CD4-positive, alpha-beta T cell treated with Interleukin-21 for 1 hour (primary cell): ENCODE measurements at regions not wholly inside any gene's neighbourhood (a gene's known extent, or its start where the extent isn't known, plus 50 kb on each side); places are given as distances from the start of the nearest gene placed in this dataset.

Source experiments
- DNase-seq: peaks from one replicate; pipeline ENCODE4 v3.0.0-alpha.2; 2020

DNA sequence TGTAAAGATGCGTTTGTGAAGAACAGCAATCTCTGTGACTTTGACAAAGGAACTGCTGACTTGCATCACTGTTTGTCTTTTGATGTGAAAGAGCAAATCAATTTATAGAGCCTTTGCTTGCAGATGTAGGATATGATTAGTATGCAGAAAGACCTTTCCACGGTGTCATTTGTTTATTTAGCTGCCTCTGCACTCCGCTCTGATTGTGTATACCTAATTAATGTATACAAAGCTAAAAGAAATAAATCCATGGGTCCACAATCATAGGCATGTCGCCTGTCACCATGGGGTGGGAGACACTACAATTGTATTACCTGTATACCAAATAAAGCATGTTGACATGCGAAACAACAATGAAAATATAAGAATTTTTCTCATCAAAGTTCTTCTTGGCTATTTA is 410.7 kb downstream of the MZT1 start:
- no peak for DNase-seq

DNA sequence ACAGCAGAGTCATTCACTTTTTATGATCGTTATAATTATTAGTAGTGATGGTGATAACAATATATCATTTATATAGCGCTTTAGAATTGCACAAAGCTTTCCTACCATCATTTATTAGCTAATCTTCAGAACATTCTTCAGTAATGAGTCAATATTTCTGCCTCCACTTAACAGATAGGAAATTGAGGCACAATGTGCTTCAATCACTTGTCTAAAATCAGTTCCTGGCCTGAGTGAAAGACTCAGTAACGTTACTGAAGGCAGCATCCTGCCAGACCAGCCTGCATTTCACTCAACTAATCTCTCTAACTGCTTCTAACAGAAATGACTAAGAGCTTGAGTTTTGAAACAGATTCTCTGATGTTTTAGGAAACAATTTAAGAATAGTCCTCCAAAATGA is 412.1 kb downstream of the MZT1 start:
- DNase-seq, result no peak

DNA sequence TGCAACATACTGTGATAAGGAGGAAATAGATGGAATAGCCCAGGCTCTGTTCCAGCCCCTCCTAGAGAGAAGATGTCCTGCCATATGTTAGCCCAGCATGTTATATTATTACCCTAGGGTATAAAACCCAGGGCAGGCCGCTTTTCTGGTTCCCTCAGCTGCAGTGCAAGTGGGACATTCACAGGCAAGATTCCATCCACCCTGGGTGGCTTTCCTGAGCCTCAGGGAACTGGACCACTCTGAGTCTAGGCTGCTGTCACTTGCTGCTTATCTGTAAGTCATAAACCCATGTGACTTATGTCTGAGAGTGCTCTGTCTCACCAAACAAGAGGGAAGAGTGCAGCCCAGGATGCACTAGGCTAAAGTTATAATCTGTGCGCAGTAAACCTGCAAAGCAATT is 413.2 kb downstream of the MZT1 start:
- DNase-seq, result no peak

GRCh38 chr13:72313546-72313945 is 413.9 kb downstream of the MZT1 start:
- no peak for DNase-seq

DNA sequence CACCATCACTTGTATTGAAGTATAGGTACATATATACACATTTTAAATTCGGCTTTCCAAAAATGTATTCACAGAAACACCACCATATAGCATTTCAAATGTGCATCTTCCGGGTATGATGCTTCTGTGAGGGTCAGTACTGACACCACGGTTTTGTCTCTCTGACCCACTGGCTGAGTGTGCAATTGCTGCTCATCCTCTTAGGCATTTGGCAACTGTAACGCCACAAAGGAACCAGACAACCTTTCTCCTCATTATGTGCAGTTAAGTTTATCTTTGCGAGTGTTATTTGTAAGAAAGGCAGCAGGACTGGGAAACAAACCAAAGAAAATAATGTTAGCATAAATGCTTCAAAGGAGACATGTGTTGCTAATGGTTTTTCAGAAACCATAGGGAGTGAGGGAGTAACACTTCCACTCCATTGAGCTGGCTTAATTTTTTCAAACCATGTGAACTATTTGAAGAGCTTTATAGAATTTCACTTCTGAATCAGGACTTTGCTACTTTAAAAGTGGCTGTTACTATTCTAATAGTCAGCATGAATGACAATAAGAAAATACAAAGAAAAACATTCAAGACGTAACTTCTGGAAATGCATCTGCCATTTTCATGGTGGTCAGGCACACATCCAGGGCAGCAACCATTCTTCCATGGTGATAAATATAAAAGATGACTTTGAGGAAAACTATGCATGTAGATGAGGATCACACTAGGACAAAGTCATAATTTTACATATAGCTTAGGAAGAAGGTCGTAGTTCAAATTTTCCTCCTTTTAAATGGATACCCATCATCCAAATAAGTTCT is 423.3 kb downstream of the MZT1 start:
- DNase-seq, result no peak

DNA sequence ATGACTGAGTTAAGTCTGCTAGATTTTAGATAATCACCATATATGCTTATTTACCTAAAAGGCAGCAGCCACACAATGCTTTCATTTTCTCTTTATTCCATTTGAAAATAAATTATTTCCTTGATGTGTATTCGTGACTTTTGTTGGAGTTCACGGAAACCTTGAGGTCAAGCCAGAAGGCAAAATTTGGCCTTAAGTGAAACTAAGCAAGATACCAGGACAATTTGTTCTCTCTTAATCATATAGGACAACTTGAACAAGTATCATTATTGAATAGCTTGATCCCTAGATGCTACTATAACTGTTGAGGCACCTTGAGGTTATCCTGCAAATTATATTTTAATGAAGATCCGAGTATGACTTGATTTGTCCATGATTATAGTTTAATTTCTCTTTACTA is 429.2 kb upstream of the DACH1 start:
- DNase-seq, result no peak

- no peak for DNase-seq
Observed at GRCh38 chr13:72295153-72295552, 428.1 kb upstream of the DACH1 start.

DNA sequence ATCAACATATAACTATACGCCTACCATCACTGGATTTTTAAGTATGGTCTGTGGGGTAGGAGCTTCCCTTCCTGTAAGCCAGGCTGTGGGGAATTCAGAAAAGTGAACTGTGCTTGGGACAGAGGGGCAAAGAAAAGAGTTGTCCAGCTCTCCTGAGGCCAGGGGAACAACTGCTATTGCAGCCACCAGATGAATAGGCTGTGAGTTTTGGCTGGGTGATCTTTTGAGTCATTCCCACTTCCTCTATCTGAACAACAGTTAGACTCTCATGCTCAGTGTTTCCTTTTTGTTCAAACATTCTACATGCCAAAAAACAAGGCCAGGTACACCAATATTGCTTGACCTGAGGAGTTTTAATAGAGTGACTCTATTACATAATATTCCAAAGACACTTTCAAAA is 426.2 kb upstream of the DACH1 start:
- DNase-seq, result no peak

DNA sequence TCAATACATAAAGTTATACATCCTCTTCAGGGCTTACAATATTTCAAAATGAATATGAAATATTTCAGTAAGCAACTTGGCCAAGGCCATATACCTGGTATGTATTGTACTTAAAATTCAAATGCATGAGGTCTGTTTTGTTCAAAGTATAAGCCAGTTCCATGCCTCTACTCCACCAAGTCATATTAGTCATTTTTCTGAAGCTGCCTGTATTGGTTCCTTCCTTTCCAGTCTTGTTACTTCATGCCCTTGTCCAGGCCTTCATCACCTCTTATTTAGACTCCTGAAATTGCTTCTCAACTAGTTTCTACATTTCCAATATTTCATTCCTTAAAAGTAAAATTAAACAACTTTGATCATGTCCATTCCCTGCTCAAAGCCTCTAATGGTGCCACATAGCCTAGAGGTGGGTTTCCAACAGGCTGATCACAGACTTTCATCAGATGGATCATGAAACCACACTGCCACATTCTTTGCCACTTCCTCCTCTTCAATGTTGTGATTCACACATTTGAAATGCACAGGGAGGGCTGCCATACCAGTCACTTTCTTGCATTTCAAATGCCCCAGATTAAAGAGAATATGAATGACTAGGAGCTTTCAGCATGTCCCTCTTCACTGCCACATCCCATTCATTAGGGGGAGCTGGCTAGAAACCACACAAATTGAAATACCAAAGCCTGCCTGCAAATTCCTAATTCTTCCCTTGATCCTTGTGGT is 424.1 kb upstream of the DACH1 start:
- DNase-seq, result no peak

GRCh38 chr13:72286421-72286820 is 419.4 kb upstream of the DACH1 start:
- DNase-seq, result no peak

DNA sequence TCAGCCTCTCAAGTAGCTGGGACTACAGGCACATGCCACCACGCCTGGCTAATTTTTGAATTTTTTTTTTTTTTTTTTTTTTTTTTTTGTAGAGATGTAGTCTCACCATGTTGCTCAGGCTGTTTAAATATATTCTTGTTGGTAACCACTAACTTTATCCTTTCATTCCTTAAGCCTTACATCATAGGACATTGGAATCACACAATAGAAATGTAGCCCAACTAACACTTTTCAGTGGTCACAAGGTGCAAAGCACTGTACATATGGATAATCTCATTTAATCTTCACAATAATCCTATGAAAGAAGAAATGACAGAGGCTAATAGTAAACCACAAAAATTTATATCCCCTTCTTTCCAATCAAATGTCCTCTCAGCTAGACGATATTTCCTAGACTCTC is 417.8 kb upstream of the DACH1 start:
- DNase-seq, result no peak

DNA sequence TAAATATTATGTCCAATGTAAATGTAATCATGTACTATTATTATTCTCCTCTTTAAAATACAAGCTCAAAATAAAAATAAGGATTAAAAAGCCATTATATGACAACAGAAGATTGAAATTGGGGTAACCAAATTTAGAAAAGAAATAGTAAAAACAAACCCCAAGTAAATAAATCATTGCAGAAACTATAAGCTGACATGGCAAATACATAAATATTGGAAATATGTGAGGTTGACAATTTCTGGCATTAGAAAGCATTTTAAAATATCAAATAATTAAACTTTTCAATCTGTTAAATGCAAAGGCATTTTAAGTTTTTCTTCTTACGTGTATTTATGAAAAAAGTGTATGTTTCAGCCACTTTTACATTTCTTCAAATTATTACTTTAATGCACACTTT is 394.7 kb upstream of the DACH1 start:
- DNase-seq, result no peak

DNA sequence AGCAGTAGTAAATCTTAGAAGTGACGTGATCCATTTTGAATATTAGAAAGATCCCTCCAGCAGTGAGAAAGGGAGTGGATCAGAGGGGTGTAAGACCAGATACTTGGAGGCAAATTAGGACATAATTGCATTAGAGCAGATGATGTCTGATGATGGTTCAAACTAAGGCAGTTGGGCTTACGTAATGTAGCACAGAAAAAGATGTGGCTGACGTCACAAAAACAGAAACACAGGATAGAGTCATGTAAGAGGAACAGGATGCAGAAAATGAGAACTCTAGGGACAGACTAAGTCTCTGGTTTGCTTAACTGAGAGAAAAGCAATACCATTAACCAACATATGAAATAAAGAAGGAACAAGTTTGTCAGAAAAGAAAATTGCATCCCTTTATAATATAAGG is 392.5 kb upstream of the DACH1 start:
- no peak for DNase-seq

DNA sequence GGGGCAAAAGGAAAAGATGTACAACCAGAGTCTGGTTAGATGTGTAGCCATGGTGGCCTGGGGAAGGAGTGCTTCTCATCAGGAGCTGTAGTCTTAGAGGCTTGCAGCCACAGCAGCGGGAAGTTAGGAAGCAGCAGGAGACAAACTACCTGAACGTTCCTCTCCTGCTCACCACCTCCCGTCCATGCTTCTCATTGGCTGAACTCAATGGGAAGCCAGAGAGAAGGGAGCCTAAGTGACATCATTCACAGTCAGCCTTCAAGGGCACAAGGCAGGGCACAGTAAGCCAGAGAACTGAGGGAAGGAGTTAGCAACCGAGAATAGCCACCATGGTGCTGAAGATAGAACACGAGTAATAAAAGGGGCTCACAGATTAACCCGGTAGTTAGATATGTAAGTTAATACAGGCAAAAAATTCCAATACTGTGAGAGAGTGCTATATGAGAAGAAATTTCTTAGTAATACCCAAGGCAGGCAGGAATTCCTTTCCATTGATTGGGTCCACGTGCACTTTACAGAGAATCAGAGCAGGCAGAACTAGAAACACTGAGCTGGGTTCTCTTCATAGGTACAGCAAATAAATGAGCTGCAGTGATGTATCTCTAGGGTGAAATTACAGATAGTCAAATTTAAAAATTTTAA is 391.5 kb upstream of the DACH1 start:
- no peak for DNase-seq

- DNase-seq, result no peak
Observed at GRCh38 chr13:72255908-72256307, 388.9 kb upstream of the DACH1 start.

GRCh38 chr13:72253754-72254153 is 386.8 kb upstream of the DACH1 start:
- DNase-seq, result no peak

DNA sequence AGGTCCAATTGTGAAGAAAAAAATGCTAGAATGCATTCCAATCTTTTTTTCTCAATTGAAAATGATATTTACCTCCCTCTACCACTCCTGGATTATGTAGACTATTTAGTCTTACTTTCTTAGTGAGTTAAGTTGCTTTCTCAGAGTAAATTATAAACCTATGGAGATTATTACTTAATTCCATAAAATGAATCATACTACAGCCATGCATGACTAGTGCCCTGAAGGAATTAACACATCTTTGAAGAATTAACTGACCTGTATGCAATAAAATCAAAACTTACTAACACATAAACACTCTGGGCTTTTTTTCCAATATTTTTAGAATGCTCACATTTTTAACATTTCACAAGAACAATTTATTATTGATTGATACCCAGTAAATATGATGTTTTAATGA is 379.4 kb upstream of the DACH1 start:
- DNase-seq, result no peak

GRCh38 chr13:72244788-72245187 is 377.8 kb upstream of the DACH1 start:
- DNase-seq, result no peak

- no peak for DNase-seq
Observed at GRCh38 chr13:72230131-72230530, 363.1 kb upstream of the DACH1 start.

DNA sequence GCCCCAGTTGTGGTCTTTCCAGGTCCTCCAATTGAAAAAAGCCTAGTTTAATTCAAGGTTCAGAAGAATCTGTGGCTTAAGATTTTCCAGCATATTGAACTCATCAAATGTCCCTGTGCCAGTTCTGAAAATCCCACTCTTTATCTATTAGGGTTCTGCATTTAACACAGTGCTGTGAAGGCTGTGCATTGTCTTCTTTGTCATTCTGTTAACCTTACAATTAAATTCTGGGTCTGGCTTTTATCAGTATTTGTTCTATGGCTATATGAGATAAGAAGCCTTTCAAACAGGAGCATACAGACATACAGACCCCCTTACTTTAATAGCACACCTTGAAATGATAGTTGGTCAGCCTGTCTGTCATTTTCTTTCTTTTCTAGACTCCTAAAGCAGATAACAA is 362.1 kb upstream of the DACH1 start:
- DNase-seq, result no peak

DNA sequence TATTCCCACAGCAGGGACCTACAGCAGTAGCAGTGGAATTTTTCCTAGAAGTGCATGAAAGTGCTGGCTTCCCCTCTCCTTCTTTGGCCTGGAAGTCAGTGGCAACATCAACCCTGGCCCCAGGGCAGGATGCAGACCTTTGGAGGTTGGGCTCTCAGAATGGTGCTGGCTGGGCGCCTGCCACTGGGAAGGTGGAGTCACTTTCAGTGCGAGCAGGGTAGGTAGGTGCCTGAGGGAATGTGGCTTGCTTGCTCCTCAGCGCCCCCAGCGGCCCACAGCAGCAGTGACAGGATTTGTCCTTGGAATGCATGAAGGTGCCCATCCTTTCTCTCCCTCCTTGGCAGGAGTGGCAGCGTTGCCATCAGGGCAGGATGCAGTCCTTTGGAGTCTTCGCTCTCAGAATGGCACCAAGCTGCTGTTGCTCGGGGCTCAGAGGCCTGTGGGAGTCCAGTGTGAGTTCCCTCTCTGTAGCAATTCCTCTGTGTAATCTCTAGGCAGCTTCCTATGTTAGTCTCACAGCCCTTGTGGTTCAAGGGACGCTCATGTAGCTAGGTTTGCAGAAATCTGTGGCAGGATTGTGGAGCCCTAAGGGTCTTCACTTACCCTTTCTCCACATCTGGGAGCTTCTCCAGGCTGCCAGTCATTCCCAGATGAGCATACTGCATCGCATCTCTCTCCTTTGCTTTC is 354.4 kb upstream of the DACH1 start:
- no peak for DNase-seq

DNA sequence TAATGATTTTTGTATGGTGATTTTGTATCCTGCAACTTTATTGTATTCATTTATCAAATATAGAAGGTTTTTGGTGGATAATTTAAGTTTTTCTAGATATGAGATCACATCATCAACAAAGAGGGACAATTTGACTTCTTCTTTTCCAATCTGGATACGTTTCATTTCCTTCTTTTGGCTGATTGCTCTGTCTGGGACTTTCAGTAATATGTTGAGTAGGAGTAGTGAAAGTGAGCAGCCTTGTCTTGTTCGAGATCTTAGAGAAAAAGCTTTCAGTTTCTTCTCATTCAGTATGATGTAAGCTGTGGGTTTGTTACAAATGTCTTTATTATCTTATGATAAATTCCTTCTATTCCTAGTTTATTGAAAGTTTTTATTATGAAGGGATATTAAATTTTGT is 352.0 kb upstream of the DACH1 start:
- no peak for DNase-seq

GRCh38 chr13:72217142-72217541 is 350.1 kb upstream of the DACH1 start:
- no peak for DNase-seq
